Esophagus muscularis mucosa (tissue), 4 donors: ENCODE measurements at regions not wholly inside any gene's neighbourhood (a gene's known extent, or its start where the extent isn't known, plus 50 kb on each side); places are given as distances from the start of the nearest gene placed in this dataset.

ENCODE experiments used
- DNase-seq: peaks from one replicate; pipeline ENCODE4 v3.0.0-alpha.2; 2017; ENCODE audit errors: extremely low spot score
- H3K27ac ChIP-seq, 4 donors: fragments of 200-600 bp; sonication (generic); replicated peaks in 1 of 4; 1 replicate in 3 of 4; 2 replicates in 1 of 4; pipeline ENCODE4 v1.5.1; 2016 to 2019; ENCODE audit warnings: mild to moderate bottlenecking in 1 of 4
- H3K27me3 ChIP-seq, 4 donors: fragments of 200-600 bp; sonication (generic); one replicate each; pipeline versions ENCODE4 v1.5.1 to v1.6.0; 2016 to 2019
- H3K36me3 ChIP-seq, 4 donors: fragments of 200-600 bp; sonication (generic); one replicate each; pipeline ENCODE4 v1.5.1; 2016 to 2019
- H3K4me1 ChIP-seq, 4 donors: fragments of 200-600 bp; sonication (generic); one replicate each; pipeline ENCODE4 v1.5.1; 2016 to 2019
- H3K4me3 ChIP-seq, 4 donors: fragments of 200-600 bp; sonication (generic); 1 replicate in 2 of 4; 2 replicates in 2 of 4; pipeline ENCODE4 v1.5.1; 2016 to 2019; ENCODE audit warnings: mild to moderate bottlenecking in 4 of 4, moderate library complexity in 1 of 4
- H3K9me3 ChIP-seq, 4 donors: fragments of 200-600 bp; sonication (generic); 1 replicate in 3 of 4; 2 replicates in 1 of 4; pipeline ENCODE4 v1.5.1; 2016 to 2019
- EP300 ChIP-seq: sonication (generic); formaldehyde crosslinking; IDR thresholded peaks from one replicate; pipeline ENCODE4 v1.6.1; 2017; ENCODE audit warnings: antibody characterized with exemption
- POLR2A ChIP-seq: fragments of 450-650 bp; IDR thresholded peaks from one replicate; pipeline ENCODE4 v1.6.1; 2017; ENCODE audit warnings: antibody characterized with exemption, moderate library complexity, mild to moderate bottlenecking, low read depth
- POLR2AphosphoS5 ChIP-seq, 2 donors: sonication (generic); formaldehyde crosslinking; IDR thresholded peaks; one replicate each; pipeline ENCODE4 v1.6.1; 2017; ENCODE audit warnings: antibody characterized with exemption in 2 of 2
- WGBS: methylation state at CpG from one replicate; pipeline ENCODE4 v1.1.5; 2018; 5-methylcytosine and 5-hydroxymethylcytosine counted together
- intact Hi-C: fragments of 100-400 bp; cut with DNase I; formaldehyde crosslinking; loops from one replicate; pipeline ENCODE4 v1.15.1; 2023
- TF ChIP-seq, protein P1 (sequence below), 3 experiments: fragments of 200-600 bp in 2 of 3; fragments of 450-650 bp in 1 of 3; sonication (generic) in 2 of 3; IDR thresholded peaks; one replicate each; pipeline ENCODE4 v1.5.1; 2017 to 2019; ENCODE audit warnings: antibody characterized with exemption in 3 of 3, mild to moderate bottlenecking in 2 of 3, moderate library complexity in 1 of 3

GRCh38 chr9:16139774-16140173 lies 586.9 kb downstream of the CCDC171 start:
- Histone ChIP-seq H3K27ac (peak overlapping the region in 1 of 4 donors; percentile 30), H3K36me3 (no peaks in the 10 kb centered on the region), H3K4me3 (no peak overlapping the region), H3K27me3 (no peaks in the 10 kb centered on the region), H3K9me3 (no peaks in the 10 kb centered on the region), H3K4me1 (peaks cover 0 to 9% (median 1%) of the 10 kb centered on the region in 4 donors)
- TF ChIP-seq, protein P1, sequence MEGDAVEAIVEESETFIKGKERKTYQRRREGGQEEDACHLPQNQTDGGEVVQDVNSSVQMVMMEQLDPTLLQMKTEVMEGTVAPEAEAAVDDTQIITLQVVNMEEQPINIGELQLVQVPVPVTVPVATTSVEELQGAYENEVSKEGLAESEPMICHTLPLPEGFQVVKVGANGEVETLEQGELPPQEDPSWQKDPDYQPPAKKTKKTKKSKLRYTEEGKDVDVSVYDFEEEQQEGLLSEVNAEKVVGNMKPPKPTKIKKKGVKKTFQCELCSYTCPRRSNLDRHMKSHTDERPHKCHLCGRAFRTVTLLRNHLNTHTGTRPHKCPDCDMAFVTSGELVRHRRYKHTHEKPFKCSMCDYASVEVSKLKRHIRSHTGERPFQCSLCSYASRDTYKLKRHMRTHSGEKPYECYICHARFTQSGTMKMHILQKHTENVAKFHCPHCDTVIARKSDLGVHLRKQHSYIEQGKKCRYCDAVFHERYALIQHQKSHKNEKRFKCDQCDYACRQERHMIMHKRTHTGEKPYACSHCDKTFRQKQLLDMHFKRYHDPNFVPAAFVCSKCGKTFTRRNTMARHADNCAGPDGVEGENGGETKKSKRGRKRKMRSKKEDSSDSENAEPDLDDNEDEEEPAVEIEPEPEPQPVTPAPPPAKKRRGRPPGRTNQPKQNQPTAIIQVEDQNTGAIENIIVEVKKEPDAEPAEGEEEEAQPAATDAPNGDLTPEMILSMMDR (IDR thresholded peaks at IDR 0.05) = no peak
- TF ChIP-seq POLR2AphosphoS5 (IDR thresholded peaks at IDR 0.05) (no peak), POLR2A (no peak), EP300 (no peak)
- DNase-seq = no peak
- 65% methylated on average over 5 of the region's 5 CpGs for WGBS
- intact Hi-C loops = no loop called here

DNA sequence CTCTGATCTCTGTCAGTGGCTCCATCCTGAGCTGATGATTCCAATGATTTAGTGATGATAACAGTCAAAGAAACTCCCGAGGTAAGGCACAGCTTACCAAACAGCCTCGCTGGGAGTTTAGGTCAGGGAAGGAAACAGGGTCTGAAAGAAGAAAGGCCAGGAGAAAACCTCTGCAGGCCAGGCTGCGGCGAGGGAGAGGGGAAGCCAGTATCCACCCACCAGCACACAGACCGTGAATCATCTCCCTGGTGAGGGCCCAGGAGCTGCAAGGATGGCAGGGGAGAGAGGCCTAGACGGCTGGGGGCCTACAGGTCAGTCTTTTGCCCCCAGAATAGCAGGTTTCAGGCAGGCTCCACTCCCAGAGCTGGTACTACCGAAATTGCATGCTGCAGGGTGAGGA lies 590.5 kb downstream of the CCDC171 start:
- H3K4me1 ChIP-seq = peaks cover 0 to 9% (median 1%) of the 10 kb centered on the region in 4 donors
- H3K9me3 ChIP-seq = no peaks in the 10 kb centered on the region
- intact Hi-C loops = no loop called here
- no peak overlapping the region for H3K27ac ChIP-seq
- H3K36me3 ChIP-seq = no peaks in the 10 kb centered on the region
- H3K4me3 ChIP-seq = no peak overlapping the region
- DNase-seq = no peak
- 91% methylated on average over 7 of the region's 7 CpGs for WGBS
- H3K27me3 ChIP-seq = no peaks in the 10 kb centered on the region
- no peak for TF ChIP-seq POLR2A
- no peak for TF ChIP-seq POLR2AphosphoS5 (IDR thresholded peaks at IDR 0.05)
- TF ChIP-seq, protein P1 (IDR thresholded peaks at IDR 0.05) = no peak
- TF ChIP-seq EP300 = no peak

DNA sequence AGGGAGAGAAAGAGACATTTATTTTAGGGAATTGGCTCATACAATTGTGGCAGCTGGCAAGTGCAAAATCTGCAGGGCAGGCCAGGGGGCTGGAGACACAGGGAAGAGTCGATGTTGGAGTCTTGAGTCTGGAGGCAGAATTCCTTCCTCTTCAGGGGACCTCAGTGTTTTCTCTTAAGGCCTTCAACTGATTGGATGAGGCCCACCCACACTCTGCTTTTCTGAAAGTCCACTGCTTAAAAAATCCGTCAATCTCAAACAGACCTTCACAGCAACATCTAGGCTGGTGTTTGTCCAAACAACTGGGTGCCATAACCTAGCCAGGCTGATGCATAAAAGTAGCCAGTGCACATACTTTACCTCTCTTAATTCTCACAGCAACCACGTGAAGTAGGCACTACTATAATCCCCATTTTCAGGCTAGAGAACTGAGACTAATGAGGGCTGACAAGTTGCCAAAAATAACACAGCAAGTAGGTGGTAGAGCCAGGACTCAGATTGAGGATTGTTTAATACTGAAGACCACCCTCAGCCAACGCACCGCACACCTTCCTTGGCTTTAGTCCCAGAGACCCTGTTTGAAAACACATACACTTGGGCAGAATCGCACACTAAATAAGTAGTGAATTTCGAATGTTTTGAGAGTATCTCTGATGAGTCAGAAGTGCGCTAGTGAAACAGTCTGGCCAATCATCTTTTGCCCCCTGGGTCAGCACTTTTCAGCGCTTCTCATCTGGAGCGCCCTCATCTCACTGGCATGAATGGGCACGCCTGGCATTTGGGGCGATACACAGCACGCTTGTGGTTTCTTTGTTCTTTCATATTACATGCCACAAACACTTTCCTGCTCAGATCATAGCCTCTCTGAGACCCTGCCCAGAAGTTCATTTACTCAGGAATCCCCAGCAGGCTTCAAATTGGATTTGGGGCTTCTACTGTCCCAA lies 591.4 kb downstream of the CCDC171 start:
- Histone ChIP-seq H3K9me3 (no peaks in the 10 kb centered on the region), H3K27ac (no peak overlapping the region), H3K27me3 (no peaks in the 10 kb centered on the region), H3K4me3 (no peak overlapping the region), H3K36me3 (no peaks in the 10 kb centered on the region), H3K4me1 (peaks cover 0 to 4% (median 0%) of the 10 kb centered on the region in 4 donors)
- TF ChIP-seq EP300 (no peak), POLR2A (no peak), POLR2AphosphoS5 (IDR thresholded peaks at IDR 0.05) (no peak)
- TF ChIP-seq, protein P1 (IDR thresholded peaks at IDR 0.05) = no peak
- intact Hi-C loops = no loop called here
- DNase-seq = no peak
- WGBS = 89% methylated on average over 13 of the region's 13 CpGs

DNA sequence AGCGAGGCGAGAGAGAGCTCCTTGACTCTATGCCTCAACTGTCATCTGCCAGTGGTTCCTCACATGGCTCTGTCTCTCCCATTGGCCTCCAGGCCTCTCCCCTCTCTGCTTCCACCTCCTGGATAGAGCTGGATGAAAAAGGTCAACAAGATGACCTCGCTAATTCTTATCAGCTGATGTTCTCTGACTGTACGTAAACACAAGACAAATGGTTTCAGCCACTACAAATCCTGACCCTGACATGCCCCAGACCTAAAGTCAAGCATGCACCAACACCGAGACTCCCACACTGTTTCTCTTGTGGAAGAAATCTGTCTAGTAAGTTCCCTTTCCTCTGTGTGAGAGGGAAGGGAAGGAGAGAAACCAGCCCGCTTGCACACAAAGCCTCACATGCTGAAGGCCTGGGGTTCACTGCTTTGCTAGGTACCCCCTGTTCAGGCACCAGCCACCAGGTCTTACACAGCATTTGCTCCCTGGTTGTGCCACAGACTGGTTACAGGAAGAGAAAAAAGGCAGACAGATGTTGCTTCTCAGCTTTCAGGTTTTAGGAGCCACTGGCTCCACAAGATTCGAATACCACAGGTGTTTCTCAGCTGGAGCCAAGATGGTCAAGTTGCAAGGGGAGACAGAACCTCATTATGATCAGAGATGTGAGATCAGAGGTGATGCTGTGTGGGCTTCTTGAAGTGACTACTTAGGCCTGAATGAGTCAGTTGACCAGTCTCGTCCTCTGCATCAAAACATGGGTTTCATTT lies 592.5 kb downstream of the CCDC171 start:
- no peak for DNase-seq
- TF ChIP-seq POLR2A = no peak
- Histone ChIP-seq H3K27ac (no peak overlapping the region), H3K4me1 (peaks cover 4 to 8% (median 5%) of the 10 kb centered on the region in 4 donors), H3K36me3 (no peaks in the 10 kb centered on the region), H3K4me3 (no peak overlapping the region), H3K9me3 (no peaks in the 10 kb centered on the region), H3K27me3 (no peaks in the 10 kb centered on the region)
- intact Hi-C loops = no loop called here
- WGBS = 93% methylated on average over 8 of the region's 8 CpGs

GRCh38 chr9:16147726-16148125 lies 594.9 kb downstream of the CCDC171 start:
- Histone ChIP-seq H3K4me1 (peaks cover 5 to 30% (median 20%) of the 10 kb centered on the region in 4 donors), H3K27ac (no peak overlapping the region), H3K36me3 (no peaks in the 10 kb centered on the region), H3K27me3 (no peaks in the 10 kb centered on the region), H3K4me3 (no peak overlapping the region), H3K9me3 (no peaks in the 10 kb centered on the region)
- intact Hi-C loops = no loop called here
- no peak for DNase-seq
- no peak for TF ChIP-seq EP300
- TF ChIP-seq POLR2A = no peak
- TF ChIP-seq, protein P1 (IDR thresholded peaks at IDR 0.05) = no peak
- TF ChIP-seq POLR2AphosphoS5 (IDR thresholded peaks at IDR 0.05) = no peak
- WGBS = 84% methylated on average over 6 of the region's 7 CpGs
